Adrenal gland (tissue), 9 donors: ENCODE measurements at regions not wholly inside any gene's neighbourhood (a gene's known extent, or its start where the extent isn't known, plus 50 kb on each side); places are given as distances from the start of the nearest gene placed in this dataset.

Experiments used
- DNase-seq, 7 donors: peaks; one replicate each; pipeline ENCODE4 v3.0.0-alpha.2; 2019 to 2020
- H3K27ac ChIP-seq, 5 donors: fragments of 200-600 bp; sonication (generic) in 4 of 5; 1 replicate in 3 of 5; 2 replicates in 2 of 5; pipeline versions ENCODE4 v1.5.1 to v1.8.0; 2016 to 2020; ENCODE audit warnings: mild to moderate bottlenecking in 1 of 5
- H3K27me3 ChIP-seq: fragments of 200-600 bp; 2 replicates; pipeline ENCODE4 v1.8.0; 2021
- H3K36me3 ChIP-seq, 2 donors: fragments of 200-600 bp; replicated peaks in 1 of 2; 1 replicate in 1 of 2; 2 replicates in 1 of 2; pipeline versions ENCODE4 v1.5.1 to v1.8.0; 2018 to 2022
- H3K4me1 ChIP-seq, 2 donors: fragments of 200-600 bp; replicated peaks in 1 of 2; 1 replicate in 1 of 2; 2 replicates in 1 of 2; pipeline versions ENCODE4 v1.5.1 to v1.8.0; 2018 to 2021
- H3K4me3 ChIP-seq, 4 donors: fragments of 200-600 bp; sonication (generic) in 3 of 4; one replicate each; pipeline ENCODE4 v1.5.1; 2016 to 2018
- H3K9me3 ChIP-seq, 3 donors: fragments of 200-600 bp; sonication (generic) in 1 of 3; replicated peaks in 1 of 3; 1 replicate in 2 of 3; 2 replicates in 1 of 3; pipeline versions ENCODE4 v1.5.1 to v1.8.0; 2016 to 2021
- POLR2A ChIP-seq, 2 donors: fragments of 450-650 bp; IDR thresholded peaks; one replicate each; pipeline ENCODE4 v1.6.1; 2017; ENCODE audit warnings: antibody characterized with exemption in 2 of 2, mild to moderate bottlenecking in 2 of 2, moderate library complexity in 1 of 2
- WGBS, 4 donors: extraction: QIAGEN DNeasy Blood & Tissue Kit in 2 of 4; methylation state at CpG; one replicate each; pipeline versions ENCODE4 v1.1.5 to v1.1.7; 2013 to 2017; 5-methylcytosine and 5-hydroxymethylcytosine counted together
- intact Hi-C, 2 donors: fragments of 100-400 bp; cut with DNase I; formaldehyde crosslinking; loops; one replicate each; pipeline versions ENCODE4 v1.14.1 to v1.15.0; 2022 to 2023
- TF ChIP-seq, protein P1 (sequence below), 6 experiments: fragments of 450-650 bp in 4 of 6; fragments of 200-600 bp in 2 of 6; sonication (generic) in 1 of 6; IDR thresholded peaks; 1 replicate in 5 of 6; 2 replicates in 1 of 6; pipeline versions ENCODE4 v1.5.1 to v1.8.0; 2016 to 2021; ENCODE audit warnings: antibody characterized with exemption in 6 of 6, mild to moderate bottlenecking in 2 of 6, moderate library complexity in 1 of 6
- donor health status: healthy with polysubstance abuse.
- donor health status: Bipolar disorder and iron deficiency.
- donor health status: DM: yes; HTN: yes; CAD: no.
- donor health status: DM: no; HTN: no; CAD: no.
- donor health status: DM: no; HTN: no; CAD: no.

DNA sequence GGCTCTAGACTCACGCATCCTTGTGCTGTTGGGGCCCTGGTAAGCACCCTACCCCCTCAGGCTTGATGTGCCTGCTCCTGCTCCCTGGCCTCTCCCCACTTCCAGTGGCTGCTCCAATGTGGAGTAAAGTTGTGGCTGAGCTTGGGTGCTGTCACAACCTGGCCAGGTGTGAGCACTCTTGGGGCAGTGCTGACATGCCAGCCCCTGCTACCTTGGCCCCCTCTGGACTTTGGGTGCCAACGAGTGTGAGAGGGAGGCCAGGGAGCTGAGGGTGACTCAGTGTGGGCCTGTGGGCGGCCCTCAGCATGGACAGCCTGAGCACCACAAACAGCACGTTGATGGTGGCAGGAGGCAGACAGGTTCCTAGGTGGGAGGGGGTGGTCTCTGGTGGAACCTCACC is 870.2 kb upstream of the C9orf72 start:
- no peak for TF ChIP-seq POLR2A (IDR thresholded peaks at IDR 0.05)
- TF ChIP-seq, protein P1, sequence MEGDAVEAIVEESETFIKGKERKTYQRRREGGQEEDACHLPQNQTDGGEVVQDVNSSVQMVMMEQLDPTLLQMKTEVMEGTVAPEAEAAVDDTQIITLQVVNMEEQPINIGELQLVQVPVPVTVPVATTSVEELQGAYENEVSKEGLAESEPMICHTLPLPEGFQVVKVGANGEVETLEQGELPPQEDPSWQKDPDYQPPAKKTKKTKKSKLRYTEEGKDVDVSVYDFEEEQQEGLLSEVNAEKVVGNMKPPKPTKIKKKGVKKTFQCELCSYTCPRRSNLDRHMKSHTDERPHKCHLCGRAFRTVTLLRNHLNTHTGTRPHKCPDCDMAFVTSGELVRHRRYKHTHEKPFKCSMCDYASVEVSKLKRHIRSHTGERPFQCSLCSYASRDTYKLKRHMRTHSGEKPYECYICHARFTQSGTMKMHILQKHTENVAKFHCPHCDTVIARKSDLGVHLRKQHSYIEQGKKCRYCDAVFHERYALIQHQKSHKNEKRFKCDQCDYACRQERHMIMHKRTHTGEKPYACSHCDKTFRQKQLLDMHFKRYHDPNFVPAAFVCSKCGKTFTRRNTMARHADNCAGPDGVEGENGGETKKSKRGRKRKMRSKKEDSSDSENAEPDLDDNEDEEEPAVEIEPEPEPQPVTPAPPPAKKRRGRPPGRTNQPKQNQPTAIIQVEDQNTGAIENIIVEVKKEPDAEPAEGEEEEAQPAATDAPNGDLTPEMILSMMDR (IDR thresholded peaks at IDR 0.05), result no peak
- no peak for DNase-seq
- no peaks in the 10 kb centered on the region for H3K4me1 ChIP-seq
- intact Hi-C loops, result no loop called here
- H3K27ac ChIP-seq, result no peak overlapping the region
- no peaks in the 10 kb centered on the region for H3K27me3 ChIP-seq
- no peak overlapping the region for H3K4me3 ChIP-seq
- H3K36me3 ChIP-seq, result no peaks in the 10 kb centered on the region
- 68 to 90% (median 85%) methylated on average over 3 to 4 of the region's 4 CpGs for WGBS, 4 donors
- no peaks in the 10 kb centered on the region for H3K9me3 ChIP-seq

- H3K4me1 ChIP-seq, result no peaks in the 10 kb centered on the region
- 94 to 100% (median 100%) methylated on average over 1 of the region's 1 CpG for WGBS, 4 donors
- intact Hi-C loops, result no loop called here
- no peak overlapping the region for H3K4me3 ChIP-seq
- DNase-seq, result no peak
- H3K27me3 ChIP-seq, result no peaks in the 10 kb centered on the region
- TF ChIP-seq, protein P1 (IDR thresholded peaks at IDR 0.05), result no peak
- TF ChIP-seq POLR2A (IDR thresholded peaks at IDR 0.05), result no peak
- no peak overlapping the region for H3K27ac ChIP-seq
- no peaks in the 10 kb centered on the region for H3K9me3 ChIP-seq
- no peaks in the 10 kb centered on the region for H3K36me3 ChIP-seq
These were observed 871.4 kb upstream of the C9orf72 start for GRCh38 chr9:28444637-28445036.

- 67 to 94% (median 77%) methylated on average over 1 of the region's 1 CpG for WGBS, 4 donors
- Histone ChIP-seq H3K4me1 (no peaks in the 10 kb centered on the region), H3K27me3 (no peaks in the 10 kb centered on the region), H3K27ac (no peak overlapping the region), H3K4me3 (no peak overlapping the region), H3K36me3 (no peaks in the 10 kb centered on the region), H3K9me3 (no peaks in the 10 kb centered on the region)
- DNase-seq, result no peak
- intact Hi-C loops, result no loop called here
- TF ChIP-seq POLR2A (IDR thresholded peaks at IDR 0.05), result no peak
- TF ChIP-seq, protein P1 (IDR thresholded peaks at IDR 0.05), result no peak
These were observed 871.9 kb upstream of the C9orf72 start for GRCh38 chr9:28445211-28445610.

- DNase-seq, result no peak
- WGBS, 4 donors, result 80 to 87% (median 85%) methylated on average over 2 of the region's 2 CpGs
- Histone ChIP-seq H3K27me3 (no peaks in the 10 kb centered on the region), H3K4me1 (no peaks in the 10 kb centered on the region), H3K36me3 (no peaks in the 10 kb centered on the region), H3K27ac (no peak overlapping the region), H3K9me3 (no peaks in the 10 kb centered on the region), H3K4me3 (no peak overlapping the region)
- intact Hi-C loops, result no loop called here
- no peak for TF ChIP-seq POLR2A (IDR thresholded peaks at IDR 0.05)
- TF ChIP-seq, protein P1 (IDR thresholded peaks at IDR 0.05), result no peak
These were observed 880.6 kb upstream of the C9orf72 start for GRCh38 chr9:28453918-28454317.
